B cell (primary cell): ENCODE measurements at regions not wholly inside any gene's neighbourhood (a gene's known extent, or its start where the extent isn't known, plus 50 kb on each side); places are given as distances from the start of the nearest gene placed in this dataset.

Source experiments
- ATAC-seq: fragments of 200-7000 bp; cut with Tn5 transposase; one replicate; pipeline ENCODE4 v1.10.0; 2021; ENCODE audit warnings: low read depth, mild to moderate bottlenecking, moderate number of reproducible peaks, moderate library complexity
- CTCF ChIA-PET: fragments of 350-600 bp; sonication (Branson Sonifier 250); formaldehyde crosslinking; loops from one replicate; lab custom pipeline; 2021; ENCODE audit warnings: antibody characterized with exemption, inconsistent platforms; lab: Charles Lee
- POLR2A ChIA-PET: fragments of 350-600 bp; sonication (Branson Sonifier 250); formaldehyde crosslinking; loops from one replicate; lab custom pipeline; 2021; ENCODE audit warnings: antibody characterized with exemption; lab: Charles Lee
- DNase-seq: peaks from one replicate; pipeline ENCODE4 v3.0.0; 2013
- H2AFZ ChIP-seq: 2 replicates; pipeline ENCODE4 v1.6.1; 2012; ENCODE audit warnings: mild to moderate bottlenecking, low read depth, low read length; ENCODE audit not compliant: insufficient read depth, poor library complexity, severe bottlenecking
- H3K27ac ChIP-seq, 2 donors: 1 replicate in 1 of 2; 2 replicates in 1 of 2; pipeline ENCODE4 v1.5.1; 2012 to 2013; ENCODE audit warnings: low read length in 2 of 2, mild to moderate bottlenecking in 2 of 2, moderate library complexity in 1 of 2
- H3K27me3 ChIP-seq, 4 experiments: fragments of 200-600 bp in 1 of 4; sonication (generic) in 1 of 4; replicated peaks in 1 of 4; 1 replicate in 2 of 4; 2 replicates in 2 of 4; pipeline versions ENCODE4 v1.6.1 to v1.7.0; 2013 to 2016; ENCODE audit warnings: low read length in 3 of 4, mild to moderate bottlenecking in 2 of 4, mixed read lengths in 1 of 4, moderate library complexity in 1 of 4; ENCODE audit not compliant: insufficient read depth in 4 of 4, control insufficient read depth in 3 of 4; ENCODE audit errors: control extremely low read depth in 1 of 4
- H3K36me3 ChIP-seq, 2 experiments: replicated peaks in 1 of 2; 1 replicate in 1 of 2; 2 replicates in 1 of 2; pipeline versions ENCODE4 v1.6.1 to v1.7.1; 2013; ENCODE audit warnings: low read length in 1 of 2; ENCODE audit not compliant: insufficient read depth in 2 of 2, control insufficient read depth in 1 of 2; ENCODE audit errors: control extremely low read depth in 1 of 2, extremely low read depth in 1 of 2
- H3K4me1 ChIP-seq, 2 donors: fragments of 200-600 bp in 1 of 2; sonication (generic) in 1 of 2; 1 replicate in 1 of 2; 2 replicates in 1 of 2; pipeline versions ENCODE4 v1.5.1 to v1.6.1; 2013 to 2017; ENCODE audit warnings: low read length in 2 of 2; ENCODE audit not compliant: control insufficient read depth in 2 of 2, insufficient read depth in 2 of 2
- H3K4me2 ChIP-seq: replicated peaks from 2 replicates; pipeline ENCODE3; 2012; ENCODE audit warnings: mild to moderate bottlenecking, low read depth, low read length; ENCODE audit not compliant: poor library complexity, severe bottlenecking
- H3K4me3 ChIP-seq, 5 experiments: fragments of 200-600 bp in 1 of 5; sonication (generic) in 1 of 5; 1 replicate in 3 of 5; 2 replicates in 2 of 5; pipeline versions ENCODE4 v1.5.1 to v1.7.0; 2011 to 2016; ENCODE audit warnings: low read length in 4 of 5, mild to moderate bottlenecking in 4 of 5, low read depth in 2 of 5, control low read depth in 1 of 5, moderate library complexity in 1 of 5; ENCODE audit not compliant: insufficient read depth in 1 of 5; ENCODE audit errors: control extremely low read depth in 1 of 5, extremely low read depth in 1 of 5
- H3K79me2 ChIP-seq: fragments of 200-600 bp; sonication (generic); one replicate; pipeline ENCODE4 v1.6.0; 2016; ENCODE audit warnings: low read length; ENCODE audit not compliant: control insufficient read depth, insufficient read depth
- H3K9ac ChIP-seq: fragments of 200-600 bp; sonication (generic); 2 replicates; pipeline ENCODE4 v1.6.1; 2017; ENCODE audit warnings: mild to moderate bottlenecking, low read length, moderate library complexity
- H3K9me3 ChIP-seq, 3 donors: one replicate each; pipeline versions ENCODE4 v1.6.1 to v1.7.1; 2013; ENCODE audit warnings: low read length in 2 of 3; ENCODE audit not compliant: control insufficient read depth in 2 of 3, insufficient read depth in 1 of 3; ENCODE audit errors: control extremely low read depth in 1 of 3
- H4K20me1 ChIP-seq: 2 replicates; pipeline ENCODE4 v1.6.0; 2012; ENCODE audit warnings: mild to moderate bottlenecking, low read length; ENCODE audit not compliant: insufficient read depth, control insufficient read depth, poor library complexity, severe bottlenecking
- H3K27ac Mint-ChIP-seq: one replicate; pipeline ENCODE4 v1.8.0; 2021; ENCODE audit warnings: mixed read lengths
- H3K27me3 Mint-ChIP-seq: one replicate; pipeline ENCODE4 v1.8.0; 2021; ENCODE audit warnings: mixed read lengths
- H3K4me1 Mint-ChIP-seq: one replicate; pipeline ENCODE4 v1.8.0; 2021; ENCODE audit warnings: mixed read lengths
- H3K4me3 Mint-ChIP-seq: one replicate; pipeline ENCODE4 v1.8.0; 2021; ENCODE audit warnings: mixed read lengths
- H3K9me3 Mint-ChIP-seq: one replicate; pipeline ENCODE4 v1.8.0; 2022; ENCODE audit warnings: mixed read lengths; ENCODE audit not compliant: insufficient read depth
- CTCF ChIP-seq: fragments of 200-600 bp; IDR thresholded peaks from one replicate; pipeline ENCODE4 v1.8.0; 2022; ENCODE audit warnings: antibody characterized with exemption, mild to moderate bottlenecking
- EZH2 ChIP-seq: IDR thresholded peaks from 2 replicates; pipeline ENCODE4 v1.6.1; 2012; ENCODE audit warnings: borderline replicate concordance, low read depth, mild to moderate bottlenecking, moderate library complexity, low read length; ENCODE audit not compliant: insufficient read depth, poor library complexity, severe bottlenecking
- WGBS: methylation state at CpG from one replicate; pipeline ENCODE4 v1.1.5; 2013; ENCODE audit warnings: missing lambda C conversion rate; ENCODE audit not compliant: insufficient coverage; 5-methylcytosine and 5-hydroxymethylcytosine counted together
- intact Hi-C: fragments of 100-400 bp; cut with micrococcal nuclease; formaldehyde crosslinking; loops from one replicate; pipeline ENCODE4 v1.10.0; 2022

- ChIA-PET CTCF (no interaction called here), POLR2A (no interaction called here)
- Histone ChIP-seq H3K4me3 (no peak overlapping the region), H3K27ac (no peak overlapping the region), H3K36me3 (no peaks in the 10 kb centered on the region), H3K79me2 (no peaks in the 10 kb centered on the region), H4K20me1 (no peaks in the 10 kb centered on the region), H3K4me1 (no peaks in the 10 kb centered on the region), H3K27me3 (peaks cover 0 to 11% (median 3%) of the 10 kb centered on the region in 4 experiments), H3K9me3 (peaks cover 1 to 5% (median 4%) of the 10 kb centered on the region in 3 donors), H2AFZ (no peak overlapping the region), H3K4me2 (no peak overlapping the region), H3K9ac (no peak overlapping the region)
- Mint-ChIP-seq H3K27me3 (peaks cover 29% of the 10 kb centered on the region), H3K4me1 (no peaks in the 10 kb centered on the region), H3K4me3 (no peak overlapping the region), H3K9me3 (no peaks in the 10 kb centered on the region), H3K27ac (no peak overlapping the region)
- TF ChIP-seq CTCF (no peak), EZH2 (no peak)
- DNase-seq: peak; percentile 18
- no peak for ATAC-seq
- 63% methylated on average over 6 of the region's 10 CpGs for WGBS
- intact Hi-C loops: no loop called here
Measured at GRCh38 chr21:35868005-35868868, 192.1 kb downstream of the SETD4 start.

- 100% methylated on average over 2 of the region's 4 CpGs for WGBS
- intact Hi-C loops: no loop called here
- Histone ChIP-seq H3K9ac (no peak overlapping the region), H3K4me2 (no peak overlapping the region), H3K79me2 (no peaks in the 10 kb centered on the region), H3K9me3 (peaks cover 1 to 5% (median 4%) of the 10 kb centered on the region in 3 donors), H3K4me1 (no peaks in the 10 kb centered on the region), H3K36me3 (no peaks in the 10 kb centered on the region), H3K4me3 (no peak overlapping the region), H3K27ac (no peak overlapping the region), H4K20me1 (no peaks in the 10 kb centered on the region), H3K27me3 (peaks cover 0 to 14% (median 0%) of the 10 kb centered on the region in 4 experiments), H2AFZ (no peak overlapping the region)
- no peak for TF ChIP-seq EZH2
- no peak for TF ChIP-seq CTCF
- DNase-seq (no peak), ATAC-seq (no peak)
- CTCF ChIA-PET: no interaction called here
- Mint-ChIP-seq H3K4me1 (no peaks in the 10 kb centered on the region), H3K27ac (no peak overlapping the region), H3K27me3 (peaks cover 24% of the 10 kb centered on the region), H3K4me3 (no peak overlapping the region), H3K9me3 (no peaks in the 10 kb centered on the region)
- POLR2A ChIA-PET: no interaction called here
Measured at GRCh38 chr21:35864039-35864438, 196.3 kb downstream of the SETD4 start.
